Pancreas (tissue), 10 donors: ENCODE measurements at regions not wholly inside any gene's neighbourhood (a gene's known extent, or its start where the extent isn't known, plus 50 kb on each side); places are given as distances from the start of the nearest gene placed in this dataset.

Experiments
- ATAC-seq, 4 donors: fragments of 200-7000 bp; cut with Tn5 transposase; one replicate each; pipeline versions ENCODE4 v1.8.0 to v1.9.1; 2020; ENCODE audit warnings: mild to moderate bottlenecking in 4 of 4, moderate library complexity in 4 of 4
- DNase-seq, 6 donors: peaks; one replicate each; pipeline ENCODE4 v3.0.0-alpha.2; 2020
- FAIRE-seq: peaks from 2 replicates; lab custom pipeline; 2012; peaks lifted over from hg19 to GRCh38; lab: Jason Lieb, UNC
- H3K27ac ChIP-seq, 4 donors: fragments of 200-600 bp; sonication (generic); 1 replicate in 3 of 4; 2 replicates in 1 of 4; pipeline versions ENCODE4 v1.5.0 to v1.8.0; 2020
- H3K27me3 ChIP-seq, 4 donors: fragments of 200-600 bp; one replicate each; pipeline ENCODE4 v1.8.0; 2021
- H3K36me3 ChIP-seq, 3 donors: fragments of 200-600 bp; sonication (generic) in 1 of 3; one replicate each; pipeline versions ENCODE4 v1.5.0 to v1.8.0; 2020 to 2021
- H3K4me1 ChIP-seq, 3 donors: fragments of 200-600 bp; one replicate each; pipeline ENCODE4 v1.8.0; 2021
- H3K4me3 ChIP-seq, 4 donors: fragments of 200-600 bp; sonication (generic) in 2 of 4; one replicate each; pipeline versions ENCODE4 v1.5.0 to v1.8.0; 2020 to 2021
- H3K9me3 ChIP-seq, 4 donors: fragments of 200-600 bp; one replicate each; pipeline ENCODE4 v1.8.0; 2021
- CTCF ChIP-seq, 4 donors: fragments of 200-600 bp; sonication (generic) in 3 of 4; IDR thresholded peaks; one replicate each; pipeline versions ENCODE4 v1.5.0 to v1.8.0; 2021; ENCODE audit warnings: antibody characterized with exemption in 4 of 4
- WGBS, 2 donors: extraction: QIAGEN DNeasy Blood & Tissue Kit; methylation state at CpG; one replicate each; pipeline ENCODE4 v1.1.7; 2013; 5-methylcytosine and 5-hydroxymethylcytosine counted together
- intact Hi-C, 3 donors: fragments of 100-400 bp; cut with DNase I; formaldehyde crosslinking; loops; one replicate each; pipeline versions ENCODE4 v1.11.1 to v1.14.2; 2022
- donor health status: healthy with polysubstance abuse.
- donor health status: DM: no; HTN: no; CAD: no; lungs with moderate emphysema.
- donor health status: DM: no; HTN: no; CAD: no.
- donor health status: control.
- donor health status: control.
- donor health status: Bipolar disorder and iron deficiency.
- donor health status: DM: yes; HTN: yes; CAD: no.
- donor health status: DM: no; HTN: no; CAD: no.
- donor health status: DM: no; HTN: no; CAD: no.
- donor health status: DM: yes; HTN: yes; CAD: no.

DNA sequence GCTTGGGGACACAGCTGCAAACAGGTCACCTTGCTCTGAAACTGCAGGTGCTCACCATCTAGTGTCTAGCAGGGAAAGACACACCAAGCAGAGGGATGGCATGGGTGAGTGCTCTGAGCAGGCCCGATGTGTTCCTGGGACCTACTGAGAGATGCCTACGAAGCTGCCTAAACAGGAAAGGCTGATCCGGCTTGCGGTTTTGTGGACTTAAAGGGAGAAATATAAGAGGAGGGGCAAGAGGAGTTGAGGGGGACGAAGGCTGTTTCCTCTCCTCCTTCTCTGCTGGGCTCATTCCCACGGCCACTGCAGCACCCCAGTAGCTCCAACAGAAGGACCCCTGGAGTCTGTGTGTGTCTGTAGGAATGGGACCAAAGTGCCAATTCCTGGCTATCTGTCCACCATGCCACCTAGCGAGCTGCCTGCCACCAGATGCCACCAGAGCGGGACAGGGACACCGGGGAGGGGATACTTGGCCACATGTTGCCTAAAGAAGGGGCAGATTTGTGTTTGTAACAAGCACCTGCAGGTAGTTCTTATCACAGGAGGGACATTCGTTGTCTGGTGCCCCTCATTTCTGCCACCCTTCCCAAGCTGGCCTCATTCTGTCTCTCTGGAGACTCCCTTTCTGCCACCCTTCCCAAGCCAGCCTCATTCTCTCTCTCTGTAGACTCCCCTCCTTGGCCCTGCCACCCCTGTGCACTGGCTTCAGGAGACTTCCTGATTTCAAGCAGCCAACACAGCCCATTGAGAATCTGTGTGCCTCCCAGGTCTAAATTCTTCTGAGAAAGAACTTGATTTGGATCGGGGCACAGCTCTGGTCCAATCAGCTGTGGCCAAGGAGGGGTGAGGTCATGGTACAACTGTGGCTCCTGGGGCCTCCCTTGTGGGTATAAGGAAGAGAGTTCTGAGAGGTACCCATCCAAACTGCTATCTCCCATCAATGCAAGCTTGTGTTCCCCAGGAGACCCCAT is 221.8 kb downstream of the ANKRD60 start:
- Histone ChIP-seq H3K4me1 (no peaks in the 10 kb centered on the region), H3K36me3 (no peaks in the 10 kb centered on the region), H3K27me3 (no peaks in the 10 kb centered on the region), H3K4me3 (no peak overlapping the region), H3K27ac (no peak overlapping the region), H3K9me3 (no peaks in the 10 kb centered on the region)
- intact Hi-C loops: no loop called here
- ATAC-seq (no peak), FAIRE-seq (no peak), DNase-seq (no peak)
- TF ChIP-seq CTCF (IDR thresholded peaks at IDR 0.05): no peak
- WGBS, 2 donors: 67 to 72% methylated on average over 11 of the region's 11 CpGs

GRCh38 chr20:58005581-58006345 is 222.7 kb downstream of the ANKRD60 start:
- Histone ChIP-seq H3K27ac (no peak overlapping the region), H3K9me3 (no peaks in the 10 kb centered on the region), H3K4me3 (no peak overlapping the region), H3K4me1 (peaks cover 0 to 1% (median 0%) of the 10 kb centered on the region in 3 donors), H3K27me3 (no peaks in the 10 kb centered on the region), H3K36me3 (no peaks in the 10 kb centered on the region)
- intact Hi-C loops: no loop called here
- ATAC-seq (no peak), FAIRE-seq (no peak), DNase-seq (no peak)
- WGBS, 2 donors: 64 to 66% methylated on average over 8 of the region's 8 CpGs
- TF ChIP-seq CTCF (IDR thresholded peaks at IDR 0.05): no peak

GRCh38 chr20:58004900-58005299 is 223.6 kb downstream of the ANKRD60 start:
- WGBS, 2 donors: 47 to 69% methylated on average over 4 of the region's 4 CpGs
- intact Hi-C loops: no loop called here
- Histone ChIP-seq H3K27ac (peak overlapping the region in 1 of 4 donors; percentile 22), H3K4me1 (peaks cover 0 to 5% (median 0%) of the 10 kb centered on the region in 3 donors), H3K36me3 (no peaks in the 10 kb centered on the region), H3K27me3 (no peaks in the 10 kb centered on the region), H3K4me3 (no peak overlapping the region), H3K9me3 (no peaks in the 10 kb centered on the region)
- TF ChIP-seq CTCF (IDR thresholded peaks at IDR 0.05): no peak
- ATAC-seq (no peak), FAIRE-seq (no peak), DNase-seq (no peak)

DNA sequence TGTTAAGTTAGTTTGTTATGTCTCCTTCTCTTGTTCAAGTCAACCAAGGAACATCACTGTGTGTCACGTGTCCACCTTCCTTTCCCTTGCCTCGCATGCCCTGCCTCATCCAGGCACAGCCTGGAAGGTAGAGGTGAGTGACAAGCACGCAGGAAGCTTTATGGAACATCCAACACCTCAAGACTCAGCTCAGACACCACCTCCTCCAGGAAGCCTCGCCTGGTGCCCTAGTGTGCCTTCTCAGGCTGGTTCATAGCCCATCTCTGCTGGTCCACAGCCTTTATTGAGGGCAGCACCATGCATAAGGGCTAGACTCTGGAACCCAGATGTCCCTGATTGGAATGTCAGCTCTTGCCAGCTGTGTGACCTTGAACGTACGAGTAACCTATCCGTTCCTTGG is 224.3 kb downstream of the ANKRD60 start:
- WGBS, 2 donors: 50 to 54% methylated on average over 7 of the region's 7 CpGs
- FAIRE-seq (no peak), DNase-seq (no peak), ATAC-seq (no peak)
- Histone ChIP-seq H3K27ac (no peak overlapping the region), H3K4me3 (no peak overlapping the region), H3K4me1 (peaks cover 0 to 5% (median under 1%) of the 10 kb centered on the region in 3 donors), H3K9me3 (no peaks in the 10 kb centered on the region), H3K27me3 (no peaks in the 10 kb centered on the region), H3K36me3 (no peaks in the 10 kb centered on the region)
- no peak for TF ChIP-seq CTCF (IDR thresholded peaks at IDR 0.05)
- intact Hi-C loops: no loop called here
